ENCODE measurements at regions not wholly inside any gene's neighbourhood (a gene's known extent, or its start where the extent isn't known, plus 50 kb on each side); places are given as distances from the start of the nearest gene placed in this dataset.

GRCh38 chr18:25962919-25963318 is 127.5 kb downstream of the SS18 start:
- intact Hi-C loops (cut with micrococcal nuclease): no loop called here
- no peak overlapping the region for H3K4me3 Mint-ChIP-seq
- no peaks in the 10 kb centered on the region for H3K4me1 Mint-ChIP-seq
- H3K27ac Mint-ChIP-seq: no peak overlapping the region
- DNase-seq: no peak
- no peaks in the 10 kb centered on the region for H3K9me3 Mint-ChIP-seq
- peaks cover 22% of the 10 kb centered on the region for H3K27me3 Mint-ChIP-seq
- H3K36me3 Mint-ChIP-seq (ENCODE audit: low read depth): no peaks in the 10 kb centered on the region

GRCh38 chr18:25962176-25962575 is 128.2 kb downstream of the SS18 start:
- H3K4me1 Mint-ChIP-seq: no peaks in the 10 kb centered on the region
- H3K27me3 Mint-ChIP-seq: peaks cover 22% of the 10 kb centered on the region
- intact Hi-C loops (cut with micrococcal nuclease): no loop called here
- H3K36me3 Mint-ChIP-seq (ENCODE audit: low read depth): no peaks in the 10 kb centered on the region
- no peak for DNase-seq
- no peaks in the 10 kb centered on the region for H3K9me3 Mint-ChIP-seq
- H3K4me3 Mint-ChIP-seq: no peak overlapping the region
- no peak overlapping the region for H3K27ac Mint-ChIP-seq

- H3K27me3 Mint-ChIP-seq: peaks cover 6% of the 10 kb centered on the region
- H3K4me3 Mint-ChIP-seq: no peak overlapping the region
- DNase-seq: no peak
- no peak overlapping the region for H3K27ac Mint-ChIP-seq
- peaks cover 7% of the 10 kb centered on the region for H3K4me1 Mint-ChIP-seq
- no peaks in the 10 kb centered on the region for H3K36me3 Mint-ChIP-seq (ENCODE audit: low read depth)
- intact Hi-C loops (cut with micrococcal nuclease): no loop called here
- H3K9me3 Mint-ChIP-seq: no peaks in the 10 kb centered on the region
Measured at GRCh38 chr18:25957017-25957416, 133.4 kb downstream of the SS18 start.

GRCh38 chr18:25953111-25953510 is 137.3 kb downstream of the SS18 start:
- peaks cover 4% of the 10 kb centered on the region for H3K27me3 Mint-ChIP-seq
- H3K4me1 Mint-ChIP-seq: peaks cover 7% of the 10 kb centered on the region
- intact Hi-C loops (cut with micrococcal nuclease): no loop called here
- no peak for DNase-seq
- no peaks in the 10 kb centered on the region for H3K36me3 Mint-ChIP-seq (ENCODE audit: low read depth)
- H3K4me3 Mint-ChIP-seq: no peak overlapping the region
- no peak overlapping the region for H3K27ac Mint-ChIP-seq
- H3K9me3 Mint-ChIP-seq: peaks cover 5% of the 10 kb centered on the region

- no peak overlapping the region for H3K27ac Mint-ChIP-seq
- no peak for DNase-seq
- peaks cover 7% of the 10 kb centered on the region for H3K4me1 Mint-ChIP-seq
- H3K9me3 Mint-ChIP-seq: peaks cover 7% of the 10 kb centered on the region
- peaks cover 8% of the 10 kb centered on the region for H3K27me3 Mint-ChIP-seq
- intact Hi-C loops (cut with micrococcal nuclease): no loop called here
- no peak overlapping the region for H3K4me3 Mint-ChIP-seq
- no peaks in the 10 kb centered on the region for H3K36me3 Mint-ChIP-seq (ENCODE audit: low read depth)
Measured at GRCh38 chr18:25950321-25950720, 140.1 kb downstream of the SS18 start.

GRCh38 chr18:25946540-25946939 is 143.9 kb downstream of the SS18 start:
- H3K27me3 Mint-ChIP-seq: peaks cover 8% of the 10 kb centered on the region
- no peaks in the 10 kb centered on the region for H3K4me1 Mint-ChIP-seq
- H3K27ac Mint-ChIP-seq: no peak overlapping the region
- intact Hi-C loops (cut with micrococcal nuclease): no loop called here
- no peak overlapping the region for H3K4me3 Mint-ChIP-seq
- no peaks in the 10 kb centered on the region for H3K36me3 Mint-ChIP-seq (ENCODE audit: low read depth)
- peaks cover 7% of the 10 kb centered on the region for H3K9me3 Mint-ChIP-seq
- DNase-seq: no peak

GRCh38 chr18:25935356-25935755 is 155.1 kb downstream of the SS18 start:
- no peaks in the 10 kb centered on the region for H3K9me3 Mint-ChIP-seq
- intact Hi-C loops (cut with micrococcal nuclease): no loop called here
- H3K36me3 Mint-ChIP-seq (ENCODE audit: low read depth): no peaks in the 10 kb centered on the region
- H3K4me1 Mint-ChIP-seq: no peaks in the 10 kb centered on the region
- no peak overlapping the region for H3K4me3 Mint-ChIP-seq
- no peak overlapping the region for H3K27ac Mint-ChIP-seq
- H3K27me3 Mint-ChIP-seq: peaks cover 34% of the 10 kb centered on the region
- no peak for DNase-seq

GRCh38 chr18:25931126-25931525 is 159.3 kb downstream of the SS18 start:
- DNase-seq: no peak
- Mint-ChIP-seq H3K9me3 (no peaks in the 10 kb centered on the region), H3K27me3 (peaks cover 11% of the 10 kb centered on the region), H3K27ac (no peak overlapping the region), H3K4me3 (no peak overlapping the region), H3K4me1 (no peaks in the 10 kb centered on the region), H3K36me3 (ENCODE audit: low read depth) (no peaks in the 10 kb centered on the region)
- intact Hi-C loops (cut with micrococcal nuclease): no loop called here

GRCh38 chr18:25929787-25930186 is 160.6 kb downstream of the SS18 start:
- no peaks in the 10 kb centered on the region for H3K4me1 Mint-ChIP-seq
- H3K4me3 Mint-ChIP-seq: no peak overlapping the region
- H3K36me3 Mint-ChIP-seq (ENCODE audit: low read depth): no peaks in the 10 kb centered on the region
- no peaks in the 10 kb centered on the region for H3K9me3 Mint-ChIP-seq
- H3K27me3 Mint-ChIP-seq: peaks cover 7% of the 10 kb centered on the region
- no peak for DNase-seq
- no peak overlapping the region for H3K27ac Mint-ChIP-seq
- intact Hi-C loops (cut with micrococcal nuclease): no loop called here

- no peak overlapping the region for H3K4me3 Mint-ChIP-seq
- H3K27me3 Mint-ChIP-seq: peaks cover 3% of the 10 kb centered on the region
- no peaks in the 10 kb centered on the region for H3K36me3 Mint-ChIP-seq (ENCODE audit: low read depth)
- intact Hi-C loops (cut with micrococcal nuclease): no loop called here
- H3K27ac Mint-ChIP-seq: no peak overlapping the region
- H3K4me1 Mint-ChIP-seq: no peaks in the 10 kb centered on the region
- H3K9me3 Mint-ChIP-seq: no peaks in the 10 kb centered on the region
- no peak for DNase-seq
Measured at GRCh38 chr18:25927830-25928229, 162.6 kb downstream of the SS18 start.

GRCh38 chr18:25923193-25923592 is 167.2 kb downstream of the SS18 start:
- no peak for DNase-seq
- Mint-ChIP-seq H3K9me3 (no peaks in the 10 kb centered on the region), H3K27ac (no peak overlapping the region), H3K27me3 (no peaks in the 10 kb centered on the region), H3K4me1 (no peaks in the 10 kb centered on the region), H3K4me3 (no peak overlapping the region), H3K36me3 (ENCODE audit: low read depth) (no peaks in the 10 kb centered on the region)
- intact Hi-C loops (cut with micrococcal nuclease): no loop called here

- no peaks in the 10 kb centered on the region for H3K4me1 Mint-ChIP-seq
Measured at GRCh38 chr18:25921677-25922421, 168.6 kb downstream of the SS18 start.

GRCh38 chr18:25915907-25916306 is 174.5 kb downstream of the SS18 start:
- no peak for DNase-seq
- no peak overlapping the region for H3K4me3 Mint-ChIP-seq
- H3K4me1 Mint-ChIP-seq: no peaks in the 10 kb centered on the region
- peaks cover 3% of the 10 kb centered on the region for H3K27me3 Mint-ChIP-seq
- no peaks in the 10 kb centered on the region for H3K9me3 Mint-ChIP-seq
- intact Hi-C loops (cut with micrococcal nuclease): no loop called here
- no peak overlapping the region for H3K27ac Mint-ChIP-seq
- H3K36me3 Mint-ChIP-seq (ENCODE audit: low read depth): no peaks in the 10 kb centered on the region

More at GRCh38 chr18:25921677-25922421, 168.6 kb downstream of the SS18 start:
- no peak overlapping the region for H3K4me3 Mint-ChIP-seq
- peak; percentile 83 for DNase-seq
- H3K36me3 Mint-ChIP-seq (ENCODE audit: low read depth): no peaks in the 10 kb centered on the region
- intact Hi-C loops (cut with micrococcal nuclease): loop anchor here (2.0 kb wide), 1 partner anchor 237 kb away; no protein-coding TSS in a partner anchor
- H3K27me3 Mint-ChIP-seq: peaks cover under 1% of the 10 kb centered on the region
- no peaks in the 10 kb centered on the region for H3K9me3 Mint-ChIP-seq
- no peak overlapping the region for H3K27ac Mint-ChIP-seq

- H3K4me1 Mint-ChIP-seq: no peaks in the 10 kb centered on the region
- no peaks in the 10 kb centered on the region for H3K36me3 Mint-ChIP-seq (ENCODE audit: low read depth)
- peaks cover 7% of the 10 kb centered on the region for H3K27me3 Mint-ChIP-seq
- no peak overlapping the region for H3K4me3 Mint-ChIP-seq
- H3K9me3 Mint-ChIP-seq: no peaks in the 10 kb centered on the region
- intact Hi-C loops (cut with micrococcal nuclease): no loop called here
- no peak for DNase-seq
- H3K27ac Mint-ChIP-seq: no peak overlapping the region
Measured at GRCh38 chr18:25898965-25899364, 191.4 kb downstream of the SS18 start.

GRCh38 chr18:25896956-25897355 is 193.5 kb downstream of the SS18 start:
- H3K4me3 Mint-ChIP-seq: no peak overlapping the region
- H3K4me1 Mint-ChIP-seq: no peaks in the 10 kb centered on the region
- no peaks in the 10 kb centered on the region for H3K36me3 Mint-ChIP-seq (ENCODE audit: low read depth)
- no peaks in the 10 kb centered on the region for H3K9me3 Mint-ChIP-seq
- no peak for DNase-seq
- intact Hi-C loops (cut with micrococcal nuclease): no loop called here
- no peak overlapping the region for H3K27ac Mint-ChIP-seq
- H3K27me3 Mint-ChIP-seq: peaks cover 8% of the 10 kb centered on the region

All from activated CD4-positive, alpha-beta T cell treated with anti-CD3 and anti-CD28 coated beads, Interleukin-2, amount 10 ng/mL, durations not matched to agents 24 days and 14 days (primary cell).